PC-9 (cell line): ENCODE measurements at regions not wholly inside any gene's neighbourhood (a gene's known extent, or its start where the extent isn't known, plus 50 kb on each side); places are given as distances from the start of the nearest gene placed in this dataset.

Experiments
- EZH2 ChIP-seq: fragments of 200-600 bp; sonication (generic); IDR thresholded peaks from 2 replicates; pipeline ENCODE4 v1.8.0; 2017; ENCODE audit warnings: antibody characterized with exemption, low read depth
- TF ChIP-seq, protein P1 (sequence below): fragments of 200-600 bp; sonication (generic); conservative IDR thresholded peaks from 2 replicates; pipeline ENCODE4 v1.6.1; 2017; ENCODE audit warnings: mixed run types, antibody characterized with exemption, mild to moderate bottlenecking, moderate library complexity

DNA sequence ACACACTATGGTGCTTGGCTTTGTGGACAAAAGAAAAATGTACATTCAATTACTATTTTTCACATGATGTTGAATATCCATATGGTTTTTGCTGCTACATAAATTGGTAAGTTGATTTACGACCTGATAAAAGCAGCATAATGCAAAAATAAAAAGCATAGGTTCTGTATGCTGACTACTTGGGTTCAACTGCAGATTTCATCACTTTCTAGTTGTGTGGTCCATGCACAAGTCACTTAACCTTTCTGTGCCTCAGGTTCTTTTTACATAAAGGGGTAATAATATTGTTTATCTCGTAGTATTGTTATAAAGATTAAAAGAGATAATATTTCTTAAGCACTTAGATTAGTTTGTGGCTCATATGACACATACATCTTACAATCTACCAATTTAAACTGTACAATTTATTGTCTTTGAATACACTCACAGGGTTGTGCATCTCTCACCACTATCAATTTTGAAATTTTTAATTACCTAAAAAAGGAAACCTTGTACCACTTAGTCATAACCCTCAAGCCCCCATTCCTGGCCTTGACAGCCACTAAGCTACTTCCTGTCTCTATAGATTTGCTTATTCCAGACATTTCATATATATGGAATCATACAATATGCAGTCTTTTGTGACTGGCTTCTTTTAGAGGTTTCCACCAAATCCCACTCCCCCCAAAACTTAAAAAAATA, 1443.9 kb downstream of the SUCLG1 start:
- TF ChIP-seq, protein P1, sequence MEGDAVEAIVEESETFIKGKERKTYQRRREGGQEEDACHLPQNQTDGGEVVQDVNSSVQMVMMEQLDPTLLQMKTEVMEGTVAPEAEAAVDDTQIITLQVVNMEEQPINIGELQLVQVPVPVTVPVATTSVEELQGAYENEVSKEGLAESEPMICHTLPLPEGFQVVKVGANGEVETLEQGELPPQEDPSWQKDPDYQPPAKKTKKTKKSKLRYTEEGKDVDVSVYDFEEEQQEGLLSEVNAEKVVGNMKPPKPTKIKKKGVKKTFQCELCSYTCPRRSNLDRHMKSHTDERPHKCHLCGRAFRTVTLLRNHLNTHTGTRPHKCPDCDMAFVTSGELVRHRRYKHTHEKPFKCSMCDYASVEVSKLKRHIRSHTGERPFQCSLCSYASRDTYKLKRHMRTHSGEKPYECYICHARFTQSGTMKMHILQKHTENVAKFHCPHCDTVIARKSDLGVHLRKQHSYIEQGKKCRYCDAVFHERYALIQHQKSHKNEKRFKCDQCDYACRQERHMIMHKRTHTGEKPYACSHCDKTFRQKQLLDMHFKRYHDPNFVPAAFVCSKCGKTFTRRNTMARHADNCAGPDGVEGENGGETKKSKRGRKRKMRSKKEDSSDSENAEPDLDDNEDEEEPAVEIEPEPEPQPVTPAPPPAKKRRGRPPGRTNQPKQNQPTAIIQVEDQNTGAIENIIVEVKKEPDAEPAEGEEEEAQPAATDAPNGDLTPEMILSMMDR, result no peak
- TF ChIP-seq EZH2, result no peak
